Astrocyte (in vitro differentiated cells and primary cell): ENCODE measurements at regions not wholly inside any gene's neighbourhood (a gene's known extent, or its start where the extent isn't known, plus 50 kb on each side); places are given as distances from the start of the nearest gene placed in this dataset.

Experiments used
- DNase-seq: peaks from one replicate; pipeline ENCODE4 v3.0.0-alpha.2; 2010; ENCODE audit warnings: low read depth
- FAIRE-seq: peaks from 2 replicates; lab custom pipeline; 2011; peaks lifted over from hg19 to GRCh38; lab: Jason Lieb, UNC
- H2AFZ ChIP-seq: 2 replicates; pipeline ENCODE4 v1.6.0; 2012; ENCODE audit warnings: low read depth, low read length, inconsistent platforms
- H3K27ac ChIP-seq: 2 replicates; pipeline ENCODE4 v1.5.1; 2011; ENCODE audit warnings: low read depth, low read length, inconsistent platforms
- H3K27me3 ChIP-seq: 2 replicates; pipeline ENCODE4 v1.6.0; 2011; ENCODE audit warnings: low read length, inconsistent platforms; ENCODE audit not compliant: insufficient read depth
- H3K36me3 ChIP-seq: 2 replicates; pipeline ENCODE4 v1.5.1; 2011; ENCODE audit warnings: low read length, inconsistent platforms; ENCODE audit not compliant: insufficient read depth
- H3K4me1 ChIP-seq: 2 replicates; pipeline ENCODE4 v1.5.1; 2011; ENCODE audit warnings: low read length, inconsistent platforms; ENCODE audit not compliant: insufficient read depth
- H3K4me2 ChIP-seq: 2 replicates; pipeline ENCODE4 v1.6.0; 2012; ENCODE audit warnings: low read length, inconsistent platforms
- H3K4me3 ChIP-seq: 2 replicates; pipeline ENCODE4 v1.5.1; 2011; ENCODE audit warnings: low read depth, mild to moderate bottlenecking, low read length, inconsistent platforms; ENCODE audit not compliant: insufficient read depth
- H3K79me2 ChIP-seq: 2 replicates; pipeline ENCODE4 v1.6.0; 2012; ENCODE audit warnings: mild to moderate bottlenecking, low read length, inconsistent platforms; ENCODE audit not compliant: insufficient read depth
- H3K9ac ChIP-seq: 2 replicates; pipeline ENCODE4 v1.6.0; 2012; ENCODE audit warnings: mild to moderate bottlenecking, low read length, inconsistent platforms
- H3K9me3 ChIP-seq: 2 replicates; pipeline ENCODE4 v1.5.1; 2012; ENCODE audit warnings: low read depth, mild to moderate bottlenecking, low read length, inconsistent platforms; ENCODE audit not compliant: insufficient read depth
- H4K20me1 ChIP-seq: 2 replicates; pipeline ENCODE4 v1.6.0; 2012; ENCODE audit warnings: low read length, inconsistent platforms; ENCODE audit not compliant: insufficient read depth
- H3K27ac Mint-ChIP-seq: one replicate; pipeline ENCODE4 v1.8.0; 2021; ENCODE audit warnings: mild to moderate bottlenecking, mixed read lengths; ENCODE audit not compliant: unreplicated experiment
- H3K27me3 Mint-ChIP-seq: one replicate; pipeline ENCODE4 v1.8.0; 2021; ENCODE audit warnings: low read depth, mixed read lengths; ENCODE audit not compliant: unreplicated experiment
- H3K36me3 Mint-ChIP-seq: one replicate; pipeline ENCODE4 v1.8.0; 2021; ENCODE audit warnings: low read depth, mixed read lengths; ENCODE audit not compliant: unreplicated experiment
- H3K4me1 Mint-ChIP-seq: one replicate; pipeline ENCODE4 v1.8.0; 2021; ENCODE audit warnings: low read depth, mixed read lengths; ENCODE audit not compliant: unreplicated experiment
- H3K4me3 Mint-ChIP-seq: one replicate; pipeline ENCODE4 v1.8.0; 2021; ENCODE audit warnings: mild to moderate bottlenecking, moderate library complexity, mixed read lengths; ENCODE audit not compliant: unreplicated experiment
- H3K9me3 Mint-ChIP-seq: one replicate; pipeline ENCODE4 v1.8.0; 2021; ENCODE audit warnings: mild to moderate bottlenecking, mixed read lengths; ENCODE audit not compliant: unreplicated experiment
- CTCF ChIP-seq: IDR thresholded peaks from 2 replicates; pipeline ENCODE4 v1.5.1; 2011; ENCODE audit warnings: low read depth, mild to moderate bottlenecking, inconsistent platforms, low read length, moderate library complexity; ENCODE audit not compliant: insufficient read depth
- EZH2 ChIP-seq: IDR thresholded peaks from 2 replicates; pipeline ENCODE4 v1.6.1; 2012; ENCODE audit warnings: mild to moderate bottlenecking, low read length, inconsistent platforms; ENCODE audit not compliant: insufficient read depth

DNA sequence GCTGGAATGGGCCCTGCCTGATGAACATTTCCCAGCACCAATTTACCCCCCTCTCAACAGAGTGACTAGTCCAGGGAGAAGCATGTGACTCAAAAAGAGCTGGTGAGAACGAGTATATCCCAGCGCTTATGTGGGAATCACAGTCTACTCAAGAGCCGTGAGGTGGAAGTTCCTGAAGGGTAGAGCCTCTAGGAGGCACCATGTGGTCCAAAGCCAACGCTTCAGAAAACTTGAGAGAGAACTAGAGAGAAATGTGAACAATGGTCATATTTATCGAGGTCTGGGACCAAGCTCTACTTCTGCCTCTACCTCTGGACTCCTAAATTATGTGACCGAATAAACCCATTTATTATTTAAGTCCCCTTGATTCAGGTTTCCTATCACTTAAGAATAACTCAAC is 111.0 kb upstream of the RAP2B start:
- H3K4me1 ChIP-seq: peaks cover 13% of the 10 kb centered on the region
- peak overlapping the region; percentile 99 for H3K27ac Mint-ChIP-seq
- peak overlapping the region; percentile 78 for H3K4me2 ChIP-seq
- no peaks in the 10 kb centered on the region for H3K79me2 ChIP-seq
- no peaks in the 10 kb centered on the region for H4K20me1 ChIP-seq
- peak overlapping the region; percentile 92 for H3K27ac ChIP-seq
- H3K36me3 ChIP-seq: no peaks in the 10 kb centered on the region
- H3K4me3 Mint-ChIP-seq: no peak overlapping the region
- no peaks in the 10 kb centered on the region for H3K27me3 Mint-ChIP-seq
- no peaks in the 10 kb centered on the region for H3K27me3 ChIP-seq
- H3K4me3 ChIP-seq: no peak overlapping the region
- peaks cover 27% of the 10 kb centered on the region for H3K4me1 Mint-ChIP-seq
- H3K9me3 ChIP-seq: no peaks in the 10 kb centered on the region
- FAIRE-seq: no peak
- no peak overlapping the region for H3K9ac ChIP-seq
- no peaks in the 10 kb centered on the region for H3K9me3 Mint-ChIP-seq
- TF ChIP-seq CTCF (no peak), EZH2 (no peak)
- no peak for DNase-seq
- H2AFZ ChIP-seq: no peak overlapping the region
- no peaks in the 10 kb centered on the region for H3K36me3 Mint-ChIP-seq

GRCh38 chr3:153051427-153052095 is 110.5 kb upstream of the RAP2B start:
- Mint-ChIP-seq H3K27ac (peak overlapping the region; percentile 99), H3K36me3 (no peaks in the 10 kb centered on the region), H3K4me3 (peak overlapping the region; percentile 67), H3K4me1 (peaks cover 28% of the 10 kb centered on the region), H3K9me3 (no peaks in the 10 kb centered on the region), H3K27me3 (no peaks in the 10 kb centered on the region)
- Histone ChIP-seq H3K79me2 (no peaks in the 10 kb centered on the region), H3K36me3 (no peaks in the 10 kb centered on the region), H4K20me1 (no peaks in the 10 kb centered on the region), H2AFZ (no peak overlapping the region), H3K9ac (peak overlapping the region; percentile 64), H3K9me3 (no peaks in the 10 kb centered on the region), H3K4me2 (peak overlapping the region; percentile 78), H3K27me3 (no peaks in the 10 kb centered on the region), H3K27ac (peak overlapping the region; percentile 92), H3K4me3 (peak overlapping the region; percentile 25), H3K4me1 (peaks cover 13% of the 10 kb centered on the region)
- no peak for TF ChIP-seq EZH2
- no peak for TF ChIP-seq CTCF
- peak; percentile 92 for DNase-seq
- FAIRE-seq: peak; percentile 76

DNA sequence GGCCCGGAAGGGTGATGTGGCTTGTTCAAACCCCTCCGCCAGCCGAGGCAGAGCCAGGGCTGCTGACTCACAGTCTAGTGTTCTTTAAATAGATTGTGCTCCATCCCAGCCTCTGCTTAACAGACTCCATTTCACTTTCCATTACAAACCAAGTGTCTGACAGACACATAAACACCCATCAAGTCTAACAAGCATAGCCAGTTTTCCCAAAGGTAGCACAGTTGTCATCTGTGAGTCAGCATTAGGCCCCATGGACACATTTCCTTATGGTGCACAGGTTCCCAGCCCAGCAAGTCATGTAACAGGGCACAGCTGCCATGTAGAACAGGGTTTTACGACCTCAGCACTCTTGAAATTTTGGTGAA is 109.9 kb upstream of the RAP2B start:
- H3K4me1 ChIP-seq: peaks cover 13% of the 10 kb centered on the region
- peak overlapping the region; percentile 92 for H3K27ac ChIP-seq
- DNase-seq (peak; percentile 97), FAIRE-seq (peak; percentile 81)
- Mint-ChIP-seq H3K36me3 (no peaks in the 10 kb centered on the region), H3K27me3 (no peaks in the 10 kb centered on the region), H3K4me1 (peaks cover 28% of the 10 kb centered on the region), H3K9me3 (no peaks in the 10 kb centered on the region), H3K4me3 (peak overlapping the region; percentile 67), H3K27ac (peak overlapping the region; percentile 99)
- no peaks in the 10 kb centered on the region for H3K27me3 ChIP-seq
- no peaks in the 10 kb centered on the region for H4K20me1 ChIP-seq
- H3K4me3 ChIP-seq: peak overlapping the region; percentile 7
- H3K36me3 ChIP-seq: no peaks in the 10 kb centered on the region
- H3K9ac ChIP-seq: peak overlapping the region; percentile 68
- H3K4me2 ChIP-seq: peak overlapping the region; percentile 78
- no peaks in the 10 kb centered on the region for H3K79me2 ChIP-seq
- H2AFZ ChIP-seq: peak overlapping the region; percentile 44
- H3K9me3 ChIP-seq: no peaks in the 10 kb centered on the region
- TF ChIP-seq CTCF (no peak), EZH2 (no peak)
